Hepatocyte (in vitro differentiated cells): ENCODE measurements at regions not wholly inside any gene's neighbourhood (a gene's known extent, or its start where the extent isn't known, plus 50 kb on each side); places are given as distances from the start of the nearest gene placed in this dataset.

ENCODE experiments used
- DNase-seq: peaks from one replicate; pipeline ENCODE4 v3.0.0-alpha.2; 2016; ENCODE audit warnings: low spot score
- H2AFZ ChIP-seq: fragments of 200-600 bp; sonication (generic); 2 replicates; pipeline ENCODE4 v1.6.0; 2016; ENCODE audit warnings: antibody characterized with exemption, mild to moderate bottlenecking
- H3K27ac ChIP-seq: fragments of 200-600 bp; sonication (generic); 2 replicates; pipeline ENCODE4 v1.5.1; 2016; ENCODE audit warnings: mild to moderate bottlenecking
- H3K27me3 ChIP-seq: fragments of 200-600 bp; sonication (generic); 2 replicates; pipeline ENCODE4 v1.6.1; 2016
- H3K36me3 ChIP-seq: fragments of 200-600 bp; sonication (generic); replicated peaks from 2 replicates; pipeline ENCODE4 v1.5.1; 2016; ENCODE audit warnings: low read depth; ENCODE audit not compliant: insufficient read depth
- H3K4me1 ChIP-seq: fragments of 200-600 bp; sonication (generic); 2 replicates; pipeline ENCODE4 v1.5.1; 2016; ENCODE audit warnings: mild to moderate bottlenecking, moderate library complexity; ENCODE audit not compliant: insufficient read depth
- H3K4me2 ChIP-seq: fragments of 200-600 bp; sonication (generic); 2 replicates; pipeline ENCODE4 v1.6.0; 2016
- H3K4me3 ChIP-seq: fragments of 200-600 bp; sonication (generic); 2 replicates; pipeline ENCODE4 v1.5.1; 2016; ENCODE audit warnings: mild to moderate bottlenecking
- H3K79me2 ChIP-seq: fragments of 200-600 bp; sonication (generic); 2 replicates; pipeline ENCODE4 v1.6.0; 2017; ENCODE audit warnings: mild to moderate bottlenecking
- H3K9me2 ChIP-seq: fragments of 200-600 bp; sonication (generic); replicated peaks from 2 replicates; pipeline ENCODE4 v1.6.0; 2017; ENCODE audit warnings: mild to moderate bottlenecking; ENCODE audit not compliant: insufficient read depth
- H3K9me3 ChIP-seq: fragments of 200-600 bp; sonication (generic); 2 replicates; pipeline ENCODE4 v1.5.1; 2016; ENCODE audit warnings: low read depth, mild to moderate bottlenecking
- H4K20me1 ChIP-seq: fragments of 200-600 bp; sonication (generic); 2 replicates; pipeline ENCODE4 v1.6.0; 2016; ENCODE audit warnings: mild to moderate bottlenecking; ENCODE audit not compliant: insufficient read depth, poor library complexity, severe bottlenecking
- EZH2 ChIP-seq: fragments of 200-600 bp; sonication (generic); IDR thresholded peaks from 2 replicates; pipeline ENCODE4 v1.6.1; 2016; ENCODE audit warnings: antibody characterized with exemption, mild to moderate bottlenecking, borderline replicate concordance
- EZH2phosphoT487 ChIP-seq: fragments of 200-600 bp; sonication (generic); IDR thresholded peaks from one replicate; pipeline ENCODE4 v1.6.1; 2018; ENCODE audit warnings: antibody characterized with exemption, mild to moderate bottlenecking, low read depth, moderate library complexity; ENCODE audit not compliant: unreplicated experiment, severe bottlenecking
- WGBS: methylation state at CpG from one replicate; pipeline ENCODE4 v1.1.6; 2016; ENCODE audit warnings: low lambda C conversion rate; ENCODE audit errors: missing lambda C conversion rate; 5-methylcytosine and 5-hydroxymethylcytosine counted together
- TF ChIP-seq, protein P1 (sequence below): fragments of 200-600 bp; sonication (generic); IDR thresholded peaks from 2 replicates; pipeline ENCODE4 v1.5.1; 2016; ENCODE audit warnings: antibody characterized with exemption, mild to moderate bottlenecking; ENCODE audit not compliant: poor library complexity

DNA sequence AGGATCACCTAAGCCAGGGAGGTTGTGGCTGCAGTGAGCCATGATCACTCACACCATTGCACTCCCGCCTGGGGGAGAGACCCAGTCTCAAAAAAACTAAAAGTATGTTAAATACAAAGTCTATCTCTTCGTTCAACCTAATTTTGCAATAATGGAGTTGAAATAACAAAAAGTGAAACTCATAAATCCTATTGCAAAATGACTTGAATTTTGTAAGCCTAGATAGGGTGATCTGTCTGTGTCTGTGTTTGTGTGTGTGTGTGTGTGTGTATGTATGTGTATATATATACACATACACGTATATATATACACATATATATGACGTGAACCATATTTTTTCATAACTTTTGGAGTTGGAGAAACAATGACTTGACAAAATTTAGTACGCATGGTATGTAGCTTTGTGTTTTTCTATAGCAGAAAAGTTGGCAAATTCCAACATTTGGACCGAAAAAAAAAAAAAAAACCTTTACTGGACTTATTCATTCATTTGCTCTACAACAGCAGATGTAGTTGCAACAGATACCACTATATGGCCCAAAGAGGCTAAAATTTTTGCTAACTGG is 76.9 kb upstream of the CDH6 start:
- TF ChIP-seq, protein P1, sequence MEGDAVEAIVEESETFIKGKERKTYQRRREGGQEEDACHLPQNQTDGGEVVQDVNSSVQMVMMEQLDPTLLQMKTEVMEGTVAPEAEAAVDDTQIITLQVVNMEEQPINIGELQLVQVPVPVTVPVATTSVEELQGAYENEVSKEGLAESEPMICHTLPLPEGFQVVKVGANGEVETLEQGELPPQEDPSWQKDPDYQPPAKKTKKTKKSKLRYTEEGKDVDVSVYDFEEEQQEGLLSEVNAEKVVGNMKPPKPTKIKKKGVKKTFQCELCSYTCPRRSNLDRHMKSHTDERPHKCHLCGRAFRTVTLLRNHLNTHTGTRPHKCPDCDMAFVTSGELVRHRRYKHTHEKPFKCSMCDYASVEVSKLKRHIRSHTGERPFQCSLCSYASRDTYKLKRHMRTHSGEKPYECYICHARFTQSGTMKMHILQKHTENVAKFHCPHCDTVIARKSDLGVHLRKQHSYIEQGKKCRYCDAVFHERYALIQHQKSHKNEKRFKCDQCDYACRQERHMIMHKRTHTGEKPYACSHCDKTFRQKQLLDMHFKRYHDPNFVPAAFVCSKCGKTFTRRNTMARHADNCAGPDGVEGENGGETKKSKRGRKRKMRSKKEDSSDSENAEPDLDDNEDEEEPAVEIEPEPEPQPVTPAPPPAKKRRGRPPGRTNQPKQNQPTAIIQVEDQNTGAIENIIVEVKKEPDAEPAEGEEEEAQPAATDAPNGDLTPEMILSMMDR, result no peak
- no peak for TF ChIP-seq EZH2
- no peak for TF ChIP-seq EZH2phosphoT487
- no peak overlapping the region for H3K27ac ChIP-seq
- WGBS, result 94% methylated on average over 6 of the region's 6 CpGs

DNA sequence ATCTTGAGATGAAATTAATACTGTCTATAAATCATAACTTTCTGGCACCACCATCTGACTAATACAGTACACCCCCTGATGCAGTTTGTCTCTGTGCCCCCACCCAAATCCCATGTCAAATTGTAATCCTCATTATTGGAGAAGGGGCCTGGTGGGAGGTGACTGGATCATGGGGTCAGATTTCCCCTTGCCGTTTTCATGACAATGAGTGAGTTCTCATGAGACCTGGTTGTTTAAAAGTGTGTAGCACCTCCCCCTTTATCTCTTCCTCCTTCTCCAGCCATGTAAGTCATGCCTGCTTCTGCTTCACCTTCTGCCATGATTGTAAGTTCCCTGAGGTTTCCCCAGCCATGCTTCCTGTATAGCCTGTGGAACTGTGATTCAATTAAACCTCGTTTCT is 78.7 kb upstream of the CDH6 start:
- Histone ChIP-seq H3K9me2 (no peaks in the 10 kb centered on the region), H2AFZ (no peak overlapping the region), H3K27me3 (no peaks in the 10 kb centered on the region), H4K20me1 (no peaks in the 10 kb centered on the region), H3K79me2 (no peaks in the 10 kb centered on the region), H3K27ac (no peak overlapping the region), H3K4me1 (no peaks in the 10 kb centered on the region), H3K4me3 (no peak overlapping the region), H3K9me3 (no peaks in the 10 kb centered on the region), H3K36me3 (no peaks in the 10 kb centered on the region), H3K4me2 (no peak overlapping the region)
- TF ChIP-seq EZH2, result no peak
- TF ChIP-seq, protein P1, result no peak
- DNase-seq, result no peak
- WGBS, result 70% methylated on average over 2 of the region's 2 CpGs

More for the DNA sequence above, 76.9 kb upstream of the CDH6 start:
- Histone ChIP-seq H3K79me2 (no peaks in the 10 kb centered on the region), H3K9me3 (no peaks in the 10 kb centered on the region), H4K20me1 (no peaks in the 10 kb centered on the region), H3K27me3 (no peaks in the 10 kb centered on the region), H3K4me3 (no peak overlapping the region), H3K4me1 (no peaks in the 10 kb centered on the region), H3K36me3 (no peaks in the 10 kb centered on the region), H3K4me2 (no peak overlapping the region), H3K9me2 (no peaks in the 10 kb centered on the region), H2AFZ (no peak overlapping the region)
- no peak for DNase-seq

- Histone ChIP-seq H3K9me3 (no peaks in the 10 kb centered on the region), H3K27me3 (no peaks in the 10 kb centered on the region), H3K9me2 (no peaks in the 10 kb centered on the region), H4K20me1 (no peaks in the 10 kb centered on the region), H2AFZ (no peak overlapping the region), H3K27ac (no peak overlapping the region), H3K36me3 (no peaks in the 10 kb centered on the region), H3K4me1 (no peaks in the 10 kb centered on the region), H3K79me2 (no peaks in the 10 kb centered on the region), H3K4me3 (no peak overlapping the region), H3K4me2 (no peak overlapping the region)
- no peak for TF ChIP-seq EZH2phosphoT487
- 81% methylated on average over 1 of the region's 1 CpG for WGBS
- DNase-seq, result no peak
Measured at GRCh38 chr5:31113666-31114350, 79.7 kb upstream of the CDH6 start.

DNA sequence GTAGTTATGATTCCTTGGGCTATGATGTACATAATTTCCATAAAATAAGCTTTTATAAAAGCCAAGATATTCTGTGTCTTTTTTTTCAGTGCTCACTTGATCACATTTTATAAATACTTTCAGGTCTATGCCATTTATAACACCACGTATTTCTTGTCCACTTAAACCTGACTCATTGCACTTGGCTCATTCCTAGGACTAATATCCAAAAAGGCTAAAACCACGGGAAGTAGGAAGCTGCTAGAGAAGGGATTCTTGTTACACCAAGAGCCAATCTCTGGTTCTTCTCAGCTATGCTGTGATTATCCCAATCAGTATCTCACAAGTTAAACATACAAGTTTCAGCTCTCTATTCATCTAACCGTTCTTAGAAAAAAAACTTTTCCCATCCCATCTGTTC is 80.4 kb upstream of the CDH6 start:
- Histone ChIP-seq H3K27me3 (no peaks in the 10 kb centered on the region), H3K9me2 (no peaks in the 10 kb centered on the region), H3K27ac (no peak overlapping the region), H3K4me2 (no peak overlapping the region), H3K4me1 (no peaks in the 10 kb centered on the region), H3K9me3 (no peaks in the 10 kb centered on the region), H3K79me2 (no peaks in the 10 kb centered on the region), H4K20me1 (no peaks in the 10 kb centered on the region), H2AFZ (no peak overlapping the region), H3K36me3 (no peaks in the 10 kb centered on the region), H3K4me3 (no peak overlapping the region)
- DNase-seq, result no peak
- 57% methylated on average over 3 of the region's 3 CpGs for WGBS
- TF ChIP-seq, protein P1, result no peak
- no peak for TF ChIP-seq EZH2phosphoT487
